Suprapubic skin (tissue), 3 donors: ENCODE measurements at regions not wholly inside any gene's neighbourhood (a gene's known extent, or its start where the extent isn't known, plus 50 kb on each side); places are given as distances from the start of the nearest gene placed in this dataset.

Experiments
- POLR2A ChIP-seq, 2 donors: fragments of 450-650 bp; IDR thresholded peaks; one replicate each; pipeline ENCODE4 v1.6.1; 2017; ENCODE audit warnings: antibody characterized with exemption in 2 of 2, mild to moderate bottlenecking in 2 of 2, moderate library complexity in 2 of 2
- TF ChIP-seq, protein P1 (sequence below), 2 donors: fragments of 200-600 bp in 1 of 2; fragments of 450-650 bp in 1 of 2; sonication (generic) in 1 of 2; IDR thresholded peaks; one replicate each; pipeline ENCODE4 v1.5.1; 2016 to 2019; ENCODE audit warnings: antibody characterized with exemption in 2 of 2, mild to moderate bottlenecking in 1 of 2, moderate library complexity in 1 of 2

DNA sequence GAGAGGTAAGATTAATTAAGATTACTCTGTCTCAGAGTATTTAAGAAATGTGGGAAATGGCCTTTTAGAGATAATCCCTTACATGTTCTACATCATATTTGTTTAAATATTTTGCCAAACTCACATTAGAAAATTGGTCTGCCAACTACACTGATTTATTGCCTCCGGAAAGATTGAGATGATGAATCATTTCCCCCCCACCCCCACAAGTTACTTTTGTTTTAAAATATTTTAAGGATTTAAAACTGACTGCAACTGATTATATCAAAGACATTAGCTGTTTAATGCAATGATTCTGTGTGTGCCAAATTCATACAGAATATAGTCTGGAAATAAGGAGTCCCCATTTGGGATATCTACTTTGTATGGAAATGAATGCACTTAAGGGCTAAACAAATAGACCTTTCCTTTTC, 674.4 kb downstream of the PRR16 start:
- no peak for TF ChIP-seq POLR2A (IDR thresholded peaks at IDR 0.05)
- TF ChIP-seq, protein P1, sequence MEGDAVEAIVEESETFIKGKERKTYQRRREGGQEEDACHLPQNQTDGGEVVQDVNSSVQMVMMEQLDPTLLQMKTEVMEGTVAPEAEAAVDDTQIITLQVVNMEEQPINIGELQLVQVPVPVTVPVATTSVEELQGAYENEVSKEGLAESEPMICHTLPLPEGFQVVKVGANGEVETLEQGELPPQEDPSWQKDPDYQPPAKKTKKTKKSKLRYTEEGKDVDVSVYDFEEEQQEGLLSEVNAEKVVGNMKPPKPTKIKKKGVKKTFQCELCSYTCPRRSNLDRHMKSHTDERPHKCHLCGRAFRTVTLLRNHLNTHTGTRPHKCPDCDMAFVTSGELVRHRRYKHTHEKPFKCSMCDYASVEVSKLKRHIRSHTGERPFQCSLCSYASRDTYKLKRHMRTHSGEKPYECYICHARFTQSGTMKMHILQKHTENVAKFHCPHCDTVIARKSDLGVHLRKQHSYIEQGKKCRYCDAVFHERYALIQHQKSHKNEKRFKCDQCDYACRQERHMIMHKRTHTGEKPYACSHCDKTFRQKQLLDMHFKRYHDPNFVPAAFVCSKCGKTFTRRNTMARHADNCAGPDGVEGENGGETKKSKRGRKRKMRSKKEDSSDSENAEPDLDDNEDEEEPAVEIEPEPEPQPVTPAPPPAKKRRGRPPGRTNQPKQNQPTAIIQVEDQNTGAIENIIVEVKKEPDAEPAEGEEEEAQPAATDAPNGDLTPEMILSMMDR (IDR thresholded peaks at IDR 0.05) = no peak
